AG09319 (cell line): ENCODE measurements at regions not wholly inside any gene's neighbourhood (a gene's known extent, or its start where the extent isn't known, plus 50 kb on each side); places are given as distances from the start of the nearest gene placed in this dataset.
"Not testable (repeated sequence)": the region's sequence is repeated elsewhere in the genome, so short reads cannot be mapped to it uniquely, and the experiment has no call there.

Experiments used
- DNase-seq: peaks from one replicate; pipeline ENCODE4 v3.0.0-alpha.2; 2010; ENCODE audit warnings: low read depth; ENCODE audit errors: extremely low read depth
- CTCF ChIP-seq: IDR thresholded peaks from 2 replicates; pipeline ENCODE4 v1.5.1; 2011; ENCODE audit warnings: low read depth, mild to moderate bottlenecking, inconsistent platforms, low read length, moderate library complexity

- DNase-seq: no peak
- TF ChIP-seq CTCF: no peak
These were observed 124.1 kb upstream of the DLG1 start for GRCh38 chr3:197422506-197422905.

- no peak for TF ChIP-seq CTCF
- no peak for DNase-seq
These were observed 122.6 kb upstream of the DLG1 start for GRCh38 chr3:197421021-197421420.

- no peak for DNase-seq
These were observed 122.2 kb upstream of the DLG1 start for GRCh38 chr3:197420566-197420965.

GRCh38 chr3:197420115-197420514 is 121.7 kb upstream of the DLG1 start:
- no peak for TF ChIP-seq CTCF
- no peak for DNase-seq

More at GRCh38 chr3:197420566-197420965, 122.2 kb upstream of the DLG1 start:
- TF ChIP-seq CTCF: no peak

GRCh38 chr3:197419696-197420095 is 121.3 kb upstream of the DLG1 start:
- DNase-seq: no peak
- no peak for TF ChIP-seq CTCF

GRCh38 chr3:197417911-197418618 is 119.7 kb upstream of the DLG1 start:
- no peak for TF ChIP-seq CTCF
- DNase-seq: no peak

- TF ChIP-seq CTCF: no peak
- no peak for DNase-seq
These were observed 119.0 kb upstream of the DLG1 start for GRCh38 chr3:197417441-197417840.

GRCh38 chr3:197411899-197412298 is 113.5 kb upstream of the DLG1 start:
- not testable (repeated sequence) for DNase-seq

- DNase-seq: not testable (repeated sequence)
These were observed 111.8 kb upstream of the DLG1 start for GRCh38 chr3:197410170-197410569.
